ENCODE measurements at regions not wholly inside any gene's neighbourhood (a gene's known extent, or its start where the extent isn't known, plus 50 kb on each side); places are given as distances from the start of the nearest gene placed in this dataset.
A peak's percentile ranks its signal among the peaks of the same experiment; 100 is the strongest.

GRCh38 chr13:27847669-27848068, 55.4 kb downstream of the GSX1 start:
- H3K9me3 ChIP-seq = peaks cover 0 to 12% (median 8%) of the 10 kb centered on the region in 4 donors
- 81 to 93% (median 90%) methylated on average over 3 of the region's 3 CpGs for WGBS, 5 donors
- no peak overlapping the region for H3K27ac ChIP-seq
- no peaks in the 10 kb centered on the region for H3K36me3 ChIP-seq
- DNase-seq = no peak
- TF ChIP-seq EP300 (IDR thresholded peaks at IDR 0.05) (no peak), POLR2A (IDR thresholded peaks at IDR 0.05) (no peak), CTCF (IDR thresholded peaks at IDR 0.05) (no peak), POLR2AphosphoS5 (IDR thresholded peaks at IDR 0.05) (no peak)
- H3K4me3 ChIP-seq = no peak overlapping the region
- no peaks in the 10 kb centered on the region for H3K4me1 ChIP-seq
- H3K27me3 ChIP-seq = peaks cover 0 to 52% (median under 1%) of the 10 kb centered on the region in 3 donors
- intact Hi-C loops (cut with DNase I; ENCODE audit: low total_unique reads) = no loop called here

DNA sequence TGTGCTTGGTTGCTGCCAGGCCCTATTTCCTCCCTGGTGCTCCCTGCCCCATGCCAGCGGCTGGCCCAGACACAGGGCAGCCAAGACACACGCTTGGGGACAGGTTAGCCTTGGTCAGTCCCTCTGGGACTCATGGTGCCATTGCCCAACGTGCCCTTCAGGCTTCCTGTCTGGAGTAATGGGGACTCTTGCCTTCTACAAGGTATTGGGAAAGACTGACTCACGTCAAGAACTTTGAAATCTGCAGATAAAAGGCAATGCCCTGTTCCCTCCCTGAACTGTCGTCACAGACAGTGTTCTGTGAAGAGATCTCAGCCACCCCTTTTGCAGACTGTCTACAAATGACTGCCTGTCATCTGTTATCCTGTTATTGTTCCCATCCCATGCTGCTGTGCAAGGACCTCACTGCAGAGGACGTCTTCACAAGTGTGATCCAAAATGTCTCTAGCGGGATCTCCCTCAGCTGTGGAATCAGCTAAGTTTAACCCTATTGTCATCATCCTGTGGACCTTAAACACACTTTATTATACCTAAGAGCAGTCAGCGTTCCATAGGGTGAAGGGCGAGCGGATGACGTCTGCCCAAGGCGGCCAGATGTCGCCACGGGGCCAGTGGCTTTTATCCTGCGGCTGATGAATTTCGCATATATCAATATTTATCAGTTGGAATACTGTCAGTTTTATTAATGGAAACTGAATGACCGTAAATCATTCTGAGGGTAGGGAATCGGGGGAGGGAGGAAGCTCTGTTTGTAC, 59.0 kb downstream of the GSX1 start:
- H3K27ac ChIP-seq = no peak overlapping the region
- H3K36me3 ChIP-seq = no peaks in the 10 kb centered on the region
- no peak overlapping the region for H3K4me3 ChIP-seq
- H3K4me1 ChIP-seq = no peaks in the 10 kb centered on the region
- WGBS, 5 donors = 52 to 65% (median 61%) methylated on average over 18 of the region's 18 CpGs
- intact Hi-C loops (cut with DNase I; ENCODE audit: low total_unique reads) = no loop called here
- peak in 1 of 2 donors; percentile 68 for DNase-seq
- TF ChIP-seq CTCF (IDR thresholded peaks at IDR 0.05) = no peak
- no peak for TF ChIP-seq POLR2AphosphoS5 (IDR thresholded peaks at IDR 0.05)
- no peak for TF ChIP-seq POLR2A (IDR thresholded peaks at IDR 0.05)
- no peak for TF ChIP-seq EP300 (IDR thresholded peaks at IDR 0.05)
- no peaks in the 10 kb centered on the region for H3K9me3 ChIP-seq
- peaks cover 3 to 76% (median 11%) of the 10 kb centered on the region in 3 donors for H3K27me3 ChIP-seq

- H3K4me3 ChIP-seq = no peak overlapping the region
- TF ChIP-seq POLR2AphosphoS5 (IDR thresholded peaks at IDR 0.05) = no peak
- no peak for TF ChIP-seq POLR2A (IDR thresholded peaks at IDR 0.05)
- TF ChIP-seq CTCF (IDR thresholded peaks at IDR 0.05) = no peak
- no peak for TF ChIP-seq EP300 (IDR thresholded peaks at IDR 0.05)
- H3K4me1 ChIP-seq = no peaks in the 10 kb centered on the region
- H3K36me3 ChIP-seq = no peaks in the 10 kb centered on the region
- intact Hi-C loops (cut with DNase I; ENCODE audit: low total_unique reads) = no loop called here
- H3K9me3 ChIP-seq = no peaks in the 10 kb centered on the region
- no peak for DNase-seq
- 52 to 70% (median 57%) methylated on average over 4 to 5 of the region's 5 CpGs for WGBS, 5 donors
- peaks cover 3 to 88% (median 11%) of the 10 kb centered on the region in 3 donors for H3K27me3 ChIP-seq
- no peak overlapping the region for H3K27ac ChIP-seq
These were observed 60.2 kb downstream of the GSX1 start for GRCh38 chr13:27852491-27852890.

DNA sequence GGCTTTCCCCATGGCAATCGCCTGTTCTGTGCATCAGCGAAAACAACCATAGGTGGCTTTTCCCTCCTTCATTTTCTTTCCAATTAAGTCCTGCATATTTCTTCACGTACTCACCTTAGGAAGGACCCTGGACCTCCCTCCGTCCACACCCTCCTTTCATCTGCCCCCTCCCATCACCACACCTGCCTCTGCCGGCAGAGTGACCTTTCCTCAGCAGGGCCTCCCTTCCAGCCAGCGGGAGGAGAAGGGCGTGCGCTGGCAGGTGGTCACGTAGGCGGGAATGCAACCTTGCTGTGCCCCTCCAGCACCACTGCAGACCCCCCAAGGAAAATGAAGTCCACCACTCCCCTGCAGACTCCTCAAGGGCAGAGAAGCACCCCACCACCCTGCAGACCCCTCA, 61.1 kb downstream of the GSX1 start:
- DNase-seq = peak in 1 of 2 donors; percentile 51
- Histone ChIP-seq H3K27me3 (peaks cover 3 to 88% (median 11%) of the 10 kb centered on the region in 3 donors), H3K9me3 (no peaks in the 10 kb centered on the region), H3K4me3 (no peak overlapping the region), H3K36me3 (no peaks in the 10 kb centered on the region), H3K4me1 (no peaks in the 10 kb centered on the region), H3K27ac (no peak overlapping the region)
- TF ChIP-seq CTCF (IDR thresholded peaks at IDR 0.05) (no peak), EP300 (IDR thresholded peaks at IDR 0.05) (no peak), POLR2A (IDR thresholded peaks at IDR 0.05) (no peak), POLR2AphosphoS5 (IDR thresholded peaks at IDR 0.05) (no peak)
- intact Hi-C loops (cut with DNase I; ENCODE audit: low total_unique reads) = no loop called here
- 28 to 39% (median 38%) methylated on average over 10 of the region's 10 CpGs for WGBS, 5 donors

Measured in stomach (tissue), 8 donors.